GM13977 (cell line): ENCODE measurements at regions not wholly inside any gene's neighbourhood (a gene's known extent, or its start where the extent isn't known, plus 50 kb on each side); places are given as distances from the start of the nearest gene placed in this dataset.
A peak's percentile ranks its signal among the peaks of the same experiment; 100 is the strongest.
"Not testable (repeated sequence)": the region's sequence is repeated elsewhere in the genome, so short reads cannot be mapped to it uniquely, and the experiment has no call there.

Experiments
- DNase-seq: peaks from one replicate; pipeline ENCODE4 v3.0.0; 2012; ENCODE audit warnings: low spot score
- in situ Hi-C: fragments of 300-500 bp; cut with MboI; formaldehyde crosslinking; loops from one replicate; pipeline ENCODE4 v1.12.0; 2022; ENCODE audit warnings: low sequenced_read_pairs, low pct_unique_long_range_greater_than_20kb, mixed read lengths, inconsistent platforms; ENCODE audit not compliant: unreplicated experiment
- TF ChIP-seq, protein P1 (sequence below): IDR thresholded peaks from 2 replicates; pipeline ENCODE4 v1.5.1; 2012; ENCODE audit warnings: mild to moderate bottlenecking, control low read depth; ENCODE audit not compliant: insufficient read depth; ENCODE audit errors: extremely low read depth, missing control alignments

- in situ Hi-C loops, DNase-seq: not testable (repeated sequence)
Observed at GRCh38 chr2:132317026-132317680, 99.5 kb upstream of the GPR39 start.

DNA sequence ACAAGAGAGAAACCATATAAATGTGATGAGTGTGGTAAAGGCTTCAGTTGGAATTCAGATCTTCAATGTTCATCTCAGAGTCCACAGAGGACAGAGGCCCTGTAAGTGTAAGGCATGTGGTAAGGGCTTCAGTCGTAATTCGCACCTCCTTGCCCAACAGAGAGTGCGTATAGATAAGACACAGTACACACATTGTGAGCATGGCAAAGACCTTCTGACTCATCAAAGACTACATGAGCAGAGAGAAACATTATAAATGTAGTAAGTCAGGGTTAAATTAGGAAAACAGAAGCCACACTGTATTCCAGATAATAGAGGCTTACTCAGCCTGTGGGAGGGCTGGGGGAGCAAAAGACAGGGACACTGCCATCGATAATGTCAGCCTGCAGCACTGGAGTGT, 98.1 kb upstream of the GPR39 start:
- in situ Hi-C loops, DNase-seq: not testable (repeated sequence)

DNA sequence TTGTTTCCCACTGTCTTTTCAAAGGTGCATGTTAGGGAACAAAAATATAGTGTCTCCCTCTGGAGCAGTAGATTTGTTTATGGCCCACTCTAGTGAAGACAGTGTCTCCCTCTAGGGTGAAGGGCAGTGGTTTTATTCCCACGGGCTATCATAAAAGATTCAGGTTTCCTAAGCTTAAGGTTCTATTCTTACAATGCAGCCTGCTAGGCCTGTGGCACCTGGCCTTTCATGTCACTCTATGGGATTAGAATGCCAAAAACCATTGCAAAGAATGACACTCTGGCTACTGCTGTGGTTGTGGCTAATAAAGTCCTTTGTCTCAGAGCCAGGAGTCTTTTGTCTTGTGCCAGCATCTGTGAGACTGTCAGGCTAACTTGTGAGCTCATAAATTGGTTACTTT, 92.6 kb upstream of the GPR39 start:
- DNase-seq, in situ Hi-C loops: not testable (repeated sequence)

- in situ Hi-C loops, DNase-seq: not testable (repeated sequence)
Observed at GRCh38 chr2:132332345-132333033, 84.1 kb upstream of the GPR39 start.

- in situ Hi-C loops, result not testable (repeated sequence)
Observed at GRCh38 chr2:132337135-132337534, 79.5 kb upstream of the GPR39 start.

DNA sequence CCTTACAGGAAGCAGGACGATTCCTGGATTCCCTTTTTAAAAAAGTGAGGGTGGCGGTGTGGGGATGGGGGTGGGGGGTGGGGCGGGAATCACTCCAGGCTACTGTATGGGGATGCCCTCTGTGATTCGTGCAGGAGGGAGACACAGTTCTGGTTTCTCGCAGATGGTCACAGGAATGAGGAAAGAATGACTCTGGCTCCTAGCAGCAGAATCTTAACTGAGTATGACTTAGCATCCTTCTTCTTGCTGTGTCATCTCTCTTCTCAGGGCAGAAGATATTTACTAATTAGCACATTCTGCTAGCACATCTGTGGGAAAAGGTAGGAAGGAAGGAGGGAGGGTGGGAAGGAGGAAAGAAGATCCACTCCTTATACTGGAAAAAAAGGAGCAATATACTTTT, 78.8 kb upstream of the GPR39 start:
- in situ Hi-C loops, DNase-seq: not testable (repeated sequence)

More at GRCh38 chr2:132337135-132337534, 79.5 kb upstream of the GPR39 start:
- DNase-seq, result not testable (repeated sequence)

DNA sequence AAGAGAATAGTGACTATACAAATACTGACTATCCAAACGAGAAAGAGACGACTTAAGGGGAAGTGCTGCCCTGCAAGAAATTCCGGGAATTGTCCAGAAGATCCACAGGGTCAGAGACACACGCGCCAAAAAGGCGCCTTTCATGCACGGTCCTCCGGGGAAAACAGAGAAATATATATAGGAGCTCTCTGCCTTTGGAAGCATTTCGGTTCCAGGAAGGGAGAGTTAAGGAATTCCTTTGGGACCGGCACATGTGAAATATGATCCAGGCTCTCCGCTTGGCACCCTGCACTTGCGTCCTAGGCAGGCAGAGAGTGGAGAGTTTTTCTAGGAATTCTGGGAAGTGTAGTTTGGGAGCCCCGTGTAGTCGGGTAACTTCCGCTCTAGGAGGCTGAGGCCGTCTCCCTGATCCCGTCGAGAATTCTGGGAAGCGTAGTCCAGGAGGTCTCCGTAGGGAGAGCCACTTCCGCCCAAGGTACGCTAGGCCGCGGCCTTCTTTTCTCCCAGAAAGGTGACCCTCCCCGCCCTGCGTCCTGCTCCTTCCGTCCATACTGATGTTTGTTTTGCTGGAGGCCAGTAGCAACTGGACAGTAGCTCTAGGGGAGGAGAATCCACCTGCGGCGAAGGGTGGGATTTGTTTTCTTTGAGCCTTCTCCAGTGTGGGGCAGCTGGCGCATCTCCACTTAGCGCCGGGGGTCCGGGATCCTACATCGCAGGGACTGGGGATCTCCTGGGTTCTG, 69.4 kb upstream of the GPR39 start:
- in situ Hi-C loops, DNase-seq: not testable (repeated sequence)

DNA sequence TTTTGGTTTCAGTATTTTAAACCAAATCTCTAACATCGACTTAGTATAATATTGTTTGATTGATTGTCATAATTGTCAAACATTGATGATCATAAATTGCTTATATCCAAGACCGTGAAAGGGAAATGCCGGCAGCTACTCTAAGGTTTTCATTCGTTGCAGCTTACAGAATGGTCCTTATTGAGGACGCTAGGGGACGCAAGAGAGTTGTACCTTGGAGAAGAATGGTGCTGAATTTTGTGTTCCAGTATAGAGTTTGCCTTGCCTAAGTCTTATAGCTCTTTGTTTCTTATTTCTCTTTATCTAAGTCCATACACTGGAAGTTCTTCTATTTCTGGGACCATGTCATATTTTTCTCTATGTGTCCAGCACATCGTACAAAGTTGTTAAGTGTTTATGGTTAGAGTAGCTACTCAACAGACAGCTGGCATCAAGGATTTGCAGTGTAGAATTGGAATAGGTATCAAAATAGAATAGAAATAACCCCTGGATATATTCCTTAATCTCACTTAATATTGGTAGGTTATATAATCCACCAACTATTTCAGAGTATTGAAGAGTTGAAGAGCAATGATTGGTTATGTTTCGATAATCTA, 67.4 kb upstream of the GPR39 start:
- TF ChIP-seq, protein P1, sequence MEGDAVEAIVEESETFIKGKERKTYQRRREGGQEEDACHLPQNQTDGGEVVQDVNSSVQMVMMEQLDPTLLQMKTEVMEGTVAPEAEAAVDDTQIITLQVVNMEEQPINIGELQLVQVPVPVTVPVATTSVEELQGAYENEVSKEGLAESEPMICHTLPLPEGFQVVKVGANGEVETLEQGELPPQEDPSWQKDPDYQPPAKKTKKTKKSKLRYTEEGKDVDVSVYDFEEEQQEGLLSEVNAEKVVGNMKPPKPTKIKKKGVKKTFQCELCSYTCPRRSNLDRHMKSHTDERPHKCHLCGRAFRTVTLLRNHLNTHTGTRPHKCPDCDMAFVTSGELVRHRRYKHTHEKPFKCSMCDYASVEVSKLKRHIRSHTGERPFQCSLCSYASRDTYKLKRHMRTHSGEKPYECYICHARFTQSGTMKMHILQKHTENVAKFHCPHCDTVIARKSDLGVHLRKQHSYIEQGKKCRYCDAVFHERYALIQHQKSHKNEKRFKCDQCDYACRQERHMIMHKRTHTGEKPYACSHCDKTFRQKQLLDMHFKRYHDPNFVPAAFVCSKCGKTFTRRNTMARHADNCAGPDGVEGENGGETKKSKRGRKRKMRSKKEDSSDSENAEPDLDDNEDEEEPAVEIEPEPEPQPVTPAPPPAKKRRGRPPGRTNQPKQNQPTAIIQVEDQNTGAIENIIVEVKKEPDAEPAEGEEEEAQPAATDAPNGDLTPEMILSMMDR, result peak; percentile 41
- in situ Hi-C loops, result not testable (repeated sequence)

GRCh38 chr2:132351668-132352067, 64.9 kb upstream of the GPR39 start:
- DNase-seq, in situ Hi-C loops: not testable (repeated sequence)

More for the DNA sequence above, 67.4 kb upstream of the GPR39 start:
- DNase-seq, result not testable (repeated sequence)

- DNase-seq, in situ Hi-C loops: not testable (repeated sequence)
Observed at GRCh38 chr2:132352481-132353001, 64.1 kb upstream of the GPR39 start.

DNA sequence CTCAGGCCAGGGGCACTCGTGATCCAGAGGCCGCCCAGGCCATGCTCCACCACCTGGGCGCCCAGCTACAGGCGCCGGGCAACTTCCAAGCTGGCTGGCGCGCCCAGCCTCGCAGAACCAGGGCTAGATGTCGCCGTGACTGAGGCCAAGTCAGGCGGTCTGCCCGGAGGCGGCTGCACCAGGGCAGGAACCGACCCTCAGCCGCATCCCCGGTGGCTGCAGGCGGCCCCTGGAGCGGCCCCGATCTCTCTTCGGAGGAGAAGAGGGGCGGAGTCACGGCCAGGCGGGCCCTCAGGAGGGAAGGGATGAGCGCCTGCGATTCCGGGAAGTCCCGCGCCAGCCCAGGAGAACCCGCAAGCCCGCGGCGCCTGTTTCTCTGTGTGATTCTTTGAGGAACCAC, 63.2 kb upstream of the GPR39 start:
- DNase-seq, in situ Hi-C loops: not testable (repeated sequence)

DNA sequence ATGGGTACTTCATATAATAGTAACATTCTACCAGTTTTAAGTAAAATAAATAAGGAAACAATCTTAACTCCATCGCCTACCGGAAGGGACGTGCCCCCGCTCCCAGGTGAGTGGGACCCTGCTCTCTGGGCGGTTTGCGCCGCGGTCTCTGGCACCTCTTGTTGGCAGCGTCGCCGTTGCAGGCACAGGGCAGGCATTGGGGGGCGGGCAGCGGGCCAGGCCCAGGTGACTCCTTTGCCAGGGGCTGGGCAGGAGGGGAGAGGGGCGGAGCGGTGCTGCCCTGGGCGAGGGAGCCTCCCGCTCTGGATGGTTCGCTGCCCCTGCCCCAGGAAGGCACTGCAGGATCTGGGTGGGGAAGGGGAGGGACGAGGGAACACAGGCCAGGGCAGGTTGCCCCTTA, 55.6 kb upstream of the GPR39 start:
- in situ Hi-C loops, DNase-seq: not testable (repeated sequence)

DNA sequence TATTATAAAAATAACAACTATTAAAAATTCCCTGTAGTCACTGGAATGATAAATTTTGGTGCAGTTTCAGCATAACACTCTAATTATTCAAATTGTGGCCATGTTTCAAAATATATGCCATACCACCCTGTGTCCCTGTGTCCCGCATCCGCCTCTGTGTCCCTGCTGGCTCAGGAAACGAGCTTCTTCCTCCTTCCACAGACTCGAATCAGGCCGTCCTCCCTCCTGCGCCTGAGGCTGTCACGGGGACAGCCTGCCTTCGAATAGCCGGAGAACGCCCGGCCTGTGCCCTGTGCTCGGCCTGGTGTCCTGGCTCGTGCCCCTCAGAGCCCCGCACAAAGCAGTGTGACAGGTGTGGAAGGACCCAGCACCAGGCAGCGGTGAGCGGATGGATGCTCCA, 55.1 kb upstream of the GPR39 start:
- DNase-seq, in situ Hi-C loops: not testable (repeated sequence)

DNA sequence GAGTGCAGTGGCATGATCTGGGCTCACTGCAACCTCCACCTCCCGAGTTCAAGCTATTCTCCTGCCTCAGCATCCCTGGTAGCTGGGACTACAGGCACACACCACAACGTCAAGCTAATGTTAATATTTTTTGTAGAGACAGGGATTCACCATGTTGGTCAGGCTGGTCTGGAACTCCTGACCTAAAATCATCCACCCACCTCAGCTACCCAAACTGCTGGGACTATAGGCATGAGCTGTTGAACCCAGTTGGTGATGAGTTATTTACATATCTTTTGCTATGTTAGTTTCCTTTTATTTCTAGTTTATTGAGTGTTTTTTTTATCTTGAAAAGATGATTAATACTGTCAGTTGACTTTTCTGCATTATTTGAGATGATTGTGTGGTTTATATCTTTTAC, 53.3 kb upstream of the GPR39 start:
- in situ Hi-C loops, DNase-seq: not testable (repeated sequence)

DNA sequence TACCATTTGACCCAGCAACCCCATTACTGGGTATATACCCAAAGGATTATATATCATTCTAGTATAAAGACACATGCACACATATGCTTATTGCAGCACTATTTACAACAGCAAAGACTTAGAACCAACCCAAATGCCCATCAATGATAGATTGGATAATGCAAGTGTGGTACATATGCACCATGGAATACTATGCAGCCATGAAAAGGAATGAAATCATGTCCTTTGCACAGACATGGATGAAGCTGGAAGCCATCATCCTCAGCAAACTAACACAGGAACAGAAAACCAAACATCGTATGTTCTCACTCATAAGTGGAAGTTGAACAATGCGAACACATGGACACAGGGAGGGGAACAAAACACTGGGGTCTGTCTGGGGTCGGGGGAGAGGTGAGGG, 50.6 kb upstream of the GPR39 start:
- DNase-seq, in situ Hi-C loops: not testable (repeated sequence)
